Urinary bladder (tissue), 3 donors: ENCODE measurements at regions not wholly inside any gene's neighbourhood (a gene's known extent, or its start where the extent isn't known, plus 50 kb on each side); places are given as distances from the start of the nearest gene placed in this dataset.
"Not testable (repeated sequence)": the region's sequence is repeated elsewhere in the genome, so short reads cannot be mapped to it uniquely, and the experiment has no call there.

ENCODE experiments used
- DNase-seq: peaks from one replicate; pipeline ENCODE4 v3.0.0-alpha.2; 2015; ENCODE audit errors: extremely low spot score
- H3K27ac ChIP-seq: one replicate; pipeline ENCODE4 v1.5.1; 2013; ENCODE audit warnings: low read depth, mild to moderate bottlenecking, moderate library complexity
- H3K36me3 ChIP-seq: one replicate; pipeline ENCODE4 v1.6.1; 2013; ENCODE audit warnings: mild to moderate bottlenecking, moderate library complexity; ENCODE audit not compliant: insufficient read depth
- H3K4me1 ChIP-seq: one replicate; pipeline ENCODE4 v1.6.1; 2013; ENCODE audit warnings: mild to moderate bottlenecking, moderate library complexity; ENCODE audit not compliant: insufficient read depth
- H3K4me3 ChIP-seq: one replicate; pipeline ENCODE4 v1.5.1; 2013; ENCODE audit warnings: low read depth, low read length
- WGBS: extraction: QIAGEN DNeasy Blood & Tissue Kit; methylation state at CpG from one replicate; pipeline ENCODE4 v1.1.7; 2013; 5-methylcytosine and 5-hydroxymethylcytosine counted together
- donor health status: healthy with polysubstance abuse.
- donor health status: healthy.

DNA sequence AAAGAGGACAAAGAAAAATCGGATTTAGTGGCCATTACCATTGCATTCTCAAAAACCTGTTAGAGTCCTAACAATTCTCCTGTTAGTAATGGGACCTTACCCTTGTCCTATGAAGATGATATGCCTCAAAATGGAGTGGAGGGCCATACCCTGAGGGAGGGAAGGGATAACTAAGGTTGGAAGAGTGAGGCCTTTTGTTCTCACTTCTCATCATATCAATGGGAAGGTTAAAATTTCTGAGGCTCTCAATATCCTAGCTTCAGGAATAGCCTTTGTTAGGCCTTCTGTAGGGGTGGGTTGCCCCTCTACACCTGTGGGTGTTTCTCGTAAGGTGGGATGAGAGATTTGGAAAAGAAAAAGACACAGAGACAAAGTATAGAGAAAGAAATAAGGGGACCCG is 109.4 kb upstream of the SGIP1 start:
- H3K4me3 ChIP-seq, H3K36me3 ChIP-seq: not testable (repeated sequence)

DNA sequence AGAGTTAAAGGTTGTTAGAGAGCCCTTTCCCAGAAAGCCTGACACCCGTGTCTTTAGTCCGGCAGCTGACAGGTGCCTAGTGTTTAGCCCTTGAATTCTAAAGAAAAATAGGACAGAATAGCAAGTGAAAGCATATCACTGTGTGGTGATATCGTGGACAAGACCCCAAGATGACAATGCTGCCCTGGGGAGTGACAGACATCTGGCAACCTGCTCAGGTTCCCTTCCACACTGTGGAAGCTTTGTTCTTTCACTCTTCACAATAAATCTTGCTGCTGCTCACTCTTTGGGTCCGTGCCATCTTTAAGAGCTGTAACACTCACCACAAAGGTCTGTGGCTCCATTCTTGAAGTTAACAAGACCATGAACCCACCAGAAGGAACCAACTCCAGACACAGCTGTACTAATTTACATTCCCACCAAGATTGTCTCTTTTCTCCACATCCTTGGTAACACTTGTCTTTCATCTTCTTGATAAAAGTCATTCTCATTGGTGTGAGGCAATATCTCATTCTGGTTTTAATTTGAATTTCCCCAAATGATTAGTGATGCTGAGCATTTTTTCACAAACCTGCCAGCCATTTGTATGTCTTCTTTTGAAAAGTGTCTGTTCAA is 107.6 kb upstream of the SGIP1 start:
- no peak overlapping the region for H3K27ac ChIP-seq
- H3K36me3 ChIP-seq, result no peaks in the 10 kb centered on the region
- DNase-seq, result no peak
- no peaks in the 10 kb centered on the region for H3K4me1 ChIP-seq
- 61% methylated on average over 4 of the region's 4 CpGs for whole genome bisulfite sequencing
- no peak overlapping the region for H3K4me3 ChIP-seq

More for the DNA sequence above, 109.4 kb upstream of the SGIP1 start:
- H3K4me1 ChIP-seq, DNase-seq, H3K27ac ChIP-seq: not testable (repeated sequence)
- WGBS, result 93% methylated on average over 2 of the region's 3 CpGs

GRCh38 chr1:66430815-66431214 is 103.1 kb upstream of the SGIP1 start:
- not testable (repeated sequence) for H3K27ac ChIP-seq, H3K4me3 ChIP-seq, H3K4me1 ChIP-seq, DNase-seq, H3K36me3 ChIP-seq

GRCh38 chr1:66431999-66432398 is 102.0 kb upstream of the SGIP1 start:
- WGBS, result 96% methylated on average over 2 of the region's 2 CpGs
- DNase-seq, result no peak
- H3K36me3 ChIP-seq, result no peaks in the 10 kb centered on the region
- H3K27ac ChIP-seq, result no peak overlapping the region
- no peaks in the 10 kb centered on the region for H3K4me1 ChIP-seq
- no peak overlapping the region for H3K4me3 ChIP-seq

GRCh38 chr1:66433611-66434010 is 100.3 kb upstream of the SGIP1 start:
- Histone ChIP-seq H3K27ac (no peak overlapping the region), H3K4me3 (no peak overlapping the region), H3K4me1 (no peaks in the 10 kb centered on the region), H3K36me3 (no peaks in the 10 kb centered on the region)
- no peak for DNase-seq

GRCh38 chr1:66434096-66434495 is 99.9 kb upstream of the SGIP1 start:
- WGBS, result 77% methylated on average over 2 of the region's 2 CpGs
- Histone ChIP-seq H3K27ac (no peak overlapping the region), H3K36me3 (no peaks in the 10 kb centered on the region), H3K4me3 (no peak overlapping the region), H3K4me1 (no peaks in the 10 kb centered on the region)
- no peak for DNase-seq

DNA sequence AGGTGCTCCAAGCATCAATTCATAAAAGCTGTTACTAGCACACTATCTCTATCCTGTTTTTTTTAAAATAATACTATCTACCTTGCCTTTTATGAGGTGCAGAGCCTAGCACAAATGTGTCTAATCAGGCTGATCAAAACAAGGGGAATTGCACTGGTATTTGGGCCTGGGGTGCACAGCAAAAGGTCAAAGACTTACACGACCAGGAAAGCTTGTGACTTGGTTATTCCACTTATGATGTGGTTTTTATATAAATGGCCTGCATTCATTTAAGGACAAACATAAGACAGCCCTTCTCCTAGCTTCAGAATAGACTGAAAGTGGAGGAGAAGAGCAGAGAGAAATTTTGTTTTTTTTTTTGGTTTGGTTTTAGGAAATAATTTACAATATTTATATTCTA is 98.4 kb upstream of the SGIP1 start:
- 62% methylated on average over 1 of the region's 1 CpG for WGBS
- no peak for DNase-seq
- Histone ChIP-seq H3K4me3 (no peak overlapping the region), H3K36me3 (no peaks in the 10 kb centered on the region), H3K4me1 (no peaks in the 10 kb centered on the region), H3K27ac (no peak overlapping the region)

DNA sequence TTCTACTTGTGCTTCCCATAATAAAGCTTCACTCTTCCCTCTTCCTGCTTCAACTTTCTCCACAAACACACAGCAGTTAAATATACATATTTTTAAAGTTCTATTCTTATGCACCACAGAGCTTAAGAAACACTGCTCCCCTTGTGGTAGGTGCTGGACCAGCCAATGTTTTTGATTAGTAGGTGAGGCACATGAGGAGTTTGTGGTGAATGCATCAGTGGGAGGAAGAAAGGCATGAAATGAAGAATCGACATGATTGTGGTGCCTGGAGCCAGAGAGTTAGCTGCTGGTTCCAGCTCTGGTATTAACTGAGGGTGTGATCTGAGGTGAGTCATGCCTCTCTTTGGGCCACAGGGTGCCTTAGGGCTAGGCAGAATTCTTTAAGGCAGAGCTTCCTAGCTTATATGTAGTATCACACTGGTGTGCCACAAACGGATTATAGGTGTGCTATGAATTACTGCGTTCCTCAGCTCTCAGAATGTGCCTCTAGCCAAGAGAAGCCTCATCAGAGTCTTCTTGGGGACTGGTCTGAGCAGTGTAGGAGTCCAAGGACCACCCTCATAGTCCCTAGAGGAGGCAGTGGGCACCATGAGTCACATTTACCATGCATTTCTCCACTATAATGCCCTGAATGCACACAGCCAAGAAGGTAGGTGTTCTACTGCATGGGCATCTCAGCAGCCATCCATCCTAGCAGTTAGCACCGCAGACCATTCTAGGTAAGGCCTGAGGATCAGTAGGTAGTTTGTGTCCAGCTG is 97.4 kb upstream of the SGIP1 start:
- Histone ChIP-seq H3K36me3 (no peaks in the 10 kb centered on the region), H3K27ac (no peak overlapping the region), H3K4me3 (no peak overlapping the region), H3K4me1 (no peaks in the 10 kb centered on the region)
- no peak for DNase-seq
- 75% methylated on average over 4 of the region's 4 CpGs for WGBS

- H3K36me3 ChIP-seq, result no peaks in the 10 kb centered on the region
- no peak overlapping the region for H3K27ac ChIP-seq
- no peaks in the 10 kb centered on the region for H3K4me1 ChIP-seq
- no peak overlapping the region for H3K4me3 ChIP-seq
- DNase-seq, result no peak
- WGBS, result 93% methylated on average over 2 of the region's 2 CpGs
These were observed 96.9 kb upstream of the SGIP1 start for GRCh38 chr1:66437136-66437401.

- DNase-seq, result no peak
- Histone ChIP-seq H3K4me1 (no peaks in the 10 kb centered on the region), H3K36me3 (no peaks in the 10 kb centered on the region), H3K27ac (no peak overlapping the region), H3K4me3 (no peak overlapping the region)
- 89% methylated on average over 1 of the region's 1 CpG for WGBS
These were observed 95.9 kb upstream of the SGIP1 start for GRCh38 chr1:66438062-66438461.

DNA sequence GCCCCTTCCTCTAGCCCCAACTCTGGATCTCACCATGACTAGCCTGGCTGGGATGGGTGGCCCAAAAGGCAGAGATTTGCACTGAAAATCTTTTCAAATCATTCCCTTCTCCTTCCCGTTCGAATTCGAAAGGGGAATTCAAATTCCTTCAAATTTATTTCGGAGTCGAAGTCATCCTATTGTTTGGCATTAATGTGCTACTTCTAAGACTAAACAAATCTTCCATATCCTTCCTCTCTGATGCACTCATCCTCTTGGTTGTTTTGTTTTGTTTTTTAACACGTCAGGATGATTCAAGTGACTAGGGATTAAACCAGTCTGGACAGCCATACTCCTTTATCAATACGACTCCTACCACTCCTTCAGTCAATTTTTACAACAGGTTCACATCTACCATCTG is 95.5 kb upstream of the SGIP1 start:
- Histone ChIP-seq H3K27ac (no peak overlapping the region), H3K4me1 (no peaks in the 10 kb centered on the region), H3K36me3 (no peaks in the 10 kb centered on the region), H3K4me3 (no peak overlapping the region)
- no peak for DNase-seq
- 85% methylated on average over 7 of the region's 7 CpGs for WGBS

- DNase-seq, result no peak
- Histone ChIP-seq H3K4me1 (no peaks in the 10 kb centered on the region), H3K4me3 (no peak overlapping the region), H3K27ac (no peak overlapping the region), H3K36me3 (no peaks in the 10 kb centered on the region)
- WGBS, result 67% methylated on average over 4 of the region's 4 CpGs
These were observed 94.8 kb upstream of the SGIP1 start for GRCh38 chr1:66439031-66439740.

- H3K36me3 ChIP-seq, result no peaks in the 10 kb centered on the region
- WGBS, result 92% methylated on average over 1 of the region's 1 CpG
- H3K4me1 ChIP-seq, result no peaks in the 10 kb centered on the region
- H3K4me3 ChIP-seq, result no peak overlapping the region
- H3K27ac ChIP-seq, result no peak overlapping the region
- DNase-seq, result no peak
These were observed 90.2 kb upstream of the SGIP1 start for GRCh38 chr1:66443793-66444192.

DNA sequence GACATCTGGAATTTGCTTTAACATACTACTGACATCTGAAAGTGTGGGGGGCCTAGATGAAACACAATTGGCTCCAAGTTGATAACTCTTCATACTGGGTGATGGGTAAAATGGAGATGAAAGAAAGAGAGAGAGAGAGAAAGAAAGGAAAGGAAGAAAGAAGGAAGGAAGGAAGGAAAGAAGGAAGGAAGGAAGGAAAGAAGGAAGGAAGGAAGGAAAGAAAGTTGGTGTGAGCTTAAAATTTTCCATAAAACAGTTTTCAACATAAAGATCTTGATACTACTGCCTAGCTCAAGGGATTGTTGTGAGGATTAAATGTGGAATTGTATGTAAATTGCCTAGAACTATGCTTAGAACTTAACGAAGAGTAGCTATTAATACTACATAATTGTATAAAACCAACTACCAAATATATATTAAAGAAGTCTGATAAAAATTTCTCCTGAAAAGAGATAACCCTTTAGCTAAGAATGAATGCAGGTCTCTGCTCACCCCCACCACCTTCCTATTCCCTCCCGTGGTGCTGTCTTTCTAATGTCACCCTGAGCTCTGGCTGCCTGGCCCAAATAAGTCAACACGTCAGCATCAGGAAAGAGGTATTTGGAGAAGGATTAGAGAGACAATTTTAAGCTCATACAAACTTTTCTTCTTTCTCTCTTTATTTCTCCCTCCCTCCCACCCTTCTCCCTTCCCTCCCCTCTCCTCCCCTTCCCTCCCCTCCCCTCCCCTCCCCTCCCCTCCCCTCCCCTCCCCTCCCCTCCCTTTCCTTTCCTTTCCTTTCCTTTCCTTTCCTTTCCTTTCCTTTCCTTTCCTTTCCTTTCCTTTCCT is 89.3 kb upstream of the SGIP1 start:
- Histone ChIP-seq H3K36me3 (no peaks in the 10 kb centered on the region), H3K4me3 (no peak overlapping the region), H3K27ac (no peak overlapping the region), H3K4me1 (no peaks in the 10 kb centered on the region)
- WGBS, result 44% methylated on average over 3 of the region's 3 CpGs
- DNase-seq, result no peak
